SJSA1 (cell line): ENCODE measurements at regions not wholly inside any gene's neighbourhood (a gene's known extent, or its start where the extent isn't known, plus 50 kb on each side); places are given as distances from the start of the nearest gene placed in this dataset.
"Not testable (repeated sequence)": the region's sequence is repeated elsewhere in the genome, so short reads cannot be mapped to it uniquely, and the experiment has no call there.

Experiments used
- DNase-seq, 2 experiments: peaks; one replicate each; pipeline ENCODE4 v3.0.0-alpha.2; 2015 to 2020; ENCODE audit warnings: low spot score in 2 of 2, low read depth in 1 of 2
- H3K27ac ChIP-seq: fragments of 250-450 bp; sonication (Bioruptor Pico); 2 replicates; pipeline ENCODE4 v1.5.1; 2020; ENCODE audit warnings: mild to moderate bottlenecking, moderate library complexity
- H3K27me3 ChIP-seq: fragments of 250-450 bp; sonication (Bioruptor Pico); replicated peaks from 2 replicates; pipeline ENCODE4 v1.5.1; 2020; ENCODE audit warnings: mild to moderate bottlenecking, moderate library complexity
- H3K36me3 ChIP-seq: fragments of 250-450 bp; sonication (Bioruptor Pico); 2 replicates; pipeline ENCODE4 v1.5.1; 2020; ENCODE audit warnings: mild to moderate bottlenecking
- H3K4me1 ChIP-seq: fragments of 250-450 bp; sonication (Bioruptor Pico); replicated peaks from 2 replicates; pipeline ENCODE4 v1.6.1; 2021; ENCODE audit warnings: mild to moderate bottlenecking
- H3K4me3 ChIP-seq: fragments of 250-450 bp; sonication (Bioruptor Pico); 2 replicates; pipeline ENCODE4 v1.5.1; 2020; ENCODE audit warnings: mild to moderate bottlenecking
- H3K9me3 ChIP-seq: fragments of 250-450 bp; sonication (Bioruptor Pico); replicated peaks from 2 replicates; pipeline ENCODE4 v1.5.1; 2020; ENCODE audit warnings: mild to moderate bottlenecking

GRCh38 chr1:143862722-143863121 lies 109.1 kb downstream of the FAM72C start:
- not testable (repeated sequence) for H3K27me3 ChIP-seq, H3K36me3 ChIP-seq, DNase-seq, H3K4me3 ChIP-seq, H3K27ac ChIP-seq, H3K4me1 ChIP-seq, H3K9me3 ChIP-seq

GRCh38 chr1:143861306-143861705 lies 110.5 kb downstream of the FAM72C start:
- H3K4me1 ChIP-seq, H3K27me3 ChIP-seq, DNase-seq, H3K4me3 ChIP-seq, H3K9me3 ChIP-seq, H3K27ac ChIP-seq, H3K36me3 ChIP-seq: not testable (repeated sequence)

GRCh38 chr1:143855867-143856266 lies 115.9 kb downstream of the FAM72C start:
- not testable (repeated sequence) for H3K4me1 ChIP-seq, H3K4me3 ChIP-seq, H3K27me3 ChIP-seq, H3K9me3 ChIP-seq, DNase-seq, H3K27ac ChIP-seq, H3K36me3 ChIP-seq

- H3K4me3 ChIP-seq, result not testable (repeated sequence)
Measured at GRCh38 chr1:143854069-143854468, 117.7 kb downstream of the FAM72C start.

GRCh38 chr1:143850637-143851036 lies 121.1 kb downstream of the FAM72C start:
- DNase-seq, H3K4me3 ChIP-seq: not testable (repeated sequence)

More at GRCh38 chr1:143854069-143854468, 117.7 kb downstream of the FAM72C start:
- not testable (repeated sequence) for H3K36me3 ChIP-seq, H3K27me3 ChIP-seq, DNase-seq, H3K9me3 ChIP-seq, H3K27ac ChIP-seq, H3K4me1 ChIP-seq

GRCh38 chr1:143848859-143849258 lies 122.9 kb downstream of the FAM72C start:
- not testable (repeated sequence) for H3K9me3 ChIP-seq, H3K27me3 ChIP-seq, H3K36me3 ChIP-seq, H3K27ac ChIP-seq, DNase-seq, H3K4me3 ChIP-seq, H3K4me1 ChIP-seq

More at GRCh38 chr1:143850637-143851036, 121.1 kb downstream of the FAM72C start:
- H3K27me3 ChIP-seq, H3K9me3 ChIP-seq, H3K4me1 ChIP-seq, H3K36me3 ChIP-seq, H3K27ac ChIP-seq: not testable (repeated sequence)

GRCh38 chr1:143845193-143845592 lies 126.6 kb downstream of the FAM72C start:
- H3K27ac ChIP-seq, H3K4me3 ChIP-seq, H3K27me3 ChIP-seq, H3K4me1 ChIP-seq, H3K9me3 ChIP-seq, H3K36me3 ChIP-seq, DNase-seq: not testable (repeated sequence)

GRCh38 chr1:143842058-143842457 lies 129.7 kb downstream of the FAM72C start:
- not testable (repeated sequence) for H3K4me3 ChIP-seq, H3K4me1 ChIP-seq, H3K27me3 ChIP-seq, H3K27ac ChIP-seq, DNase-seq, H3K36me3 ChIP-seq, H3K9me3 ChIP-seq

GRCh38 chr1:143839182-143839581 lies 132.6 kb downstream of the FAM72C start:
- not testable (repeated sequence) for H3K9me3 ChIP-seq, H3K4me1 ChIP-seq, H3K27ac ChIP-seq, H3K4me3 ChIP-seq, DNase-seq, H3K27me3 ChIP-seq, H3K36me3 ChIP-seq

- H3K27me3 ChIP-seq, H3K27ac ChIP-seq, H3K4me3 ChIP-seq, H3K4me1 ChIP-seq, DNase-seq, H3K36me3 ChIP-seq, H3K9me3 ChIP-seq: not testable (repeated sequence)
Measured at GRCh38 chr1:143838598-143838929, 133.2 kb downstream of the FAM72C start.

GRCh38 chr1:143837924-143838597 lies 133.7 kb downstream of the FAM72C start:
- H3K9me3 ChIP-seq, H3K36me3 ChIP-seq, H3K27me3 ChIP-seq, H3K4me1 ChIP-seq, DNase-seq, H3K27ac ChIP-seq, H3K4me3 ChIP-seq: not testable (repeated sequence)

GRCh38 chr1:143833376-143833775 lies 138.4 kb downstream of the FAM72C start:
- H3K36me3 ChIP-seq, H3K27ac ChIP-seq, DNase-seq, H3K4me1 ChIP-seq, H3K4me3 ChIP-seq, H3K27me3 ChIP-seq, H3K9me3 ChIP-seq: not testable (repeated sequence)

- not testable (repeated sequence) for DNase-seq, H3K4me1 ChIP-seq, H3K4me3 ChIP-seq, H3K36me3 ChIP-seq, H3K27ac ChIP-seq, H3K27me3 ChIP-seq, H3K9me3 ChIP-seq
Measured at GRCh38 chr1:143832379-143832716, 139.4 kb downstream of the FAM72C start.

- not testable (repeated sequence) for H3K4me3 ChIP-seq, H3K36me3 ChIP-seq, H3K27ac ChIP-seq, H3K4me1 ChIP-seq, H3K27me3 ChIP-seq, H3K9me3 ChIP-seq, DNase-seq
Measured at GRCh38 chr1:143831479-143832378, 140.1 kb downstream of the FAM72C start.

- H3K27ac ChIP-seq, DNase-seq, H3K4me1 ChIP-seq, H3K4me3 ChIP-seq, H3K9me3 ChIP-seq, H3K27me3 ChIP-seq, H3K36me3 ChIP-seq: not testable (repeated sequence)
Measured at GRCh38 chr1:143826162-143826561, 145.6 kb downstream of the FAM72C start.
